Right renal cortex interstitium (tissue), 3 donors: ENCODE measurements at regions not wholly inside any gene's neighbourhood (a gene's known extent, or its start where the extent isn't known, plus 50 kb on each side); places are given as distances from the start of the nearest gene placed in this dataset.
"Not testable (repeated sequence)": the region's sequence is repeated elsewhere in the genome, so short reads cannot be mapped to it uniquely, and the experiment has no call there.

Experiments
- DNase-seq, 3 donors: peaks; one replicate each; pipeline ENCODE4 v3.0.0-alpha.2; 2013; ENCODE audit warnings: low read depth in 3 of 3, low spot score in 2 of 3

- no peak for DNase-seq
Observed at GRCh38 chr20:54794110-54794509, 318.7 kb downstream of the DOK5 start.

- DNase-seq: no peak
Observed at GRCh38 chr20:54793291-54793992, 318.0 kb downstream of the DOK5 start.

- DNase-seq: no peak
Observed at GRCh38 chr20:54792688-54793087, 317.3 kb downstream of the DOK5 start.

GRCh38 chr20:54788260-54788659 lies 312.9 kb downstream of the DOK5 start:
- not testable (repeated sequence) for DNase-seq

GRCh38 chr20:54782758-54783157 lies 307.4 kb downstream of the DOK5 start:
- DNase-seq: not testable (repeated sequence)

GRCh38 chr20:54774426-54774825 lies 299.0 kb downstream of the DOK5 start:
- no peak for DNase-seq

GRCh38 chr20:54773643-54774000 lies 298.2 kb downstream of the DOK5 start:
- no peak for DNase-seq

GRCh38 chr20:54772893-54773642 lies 297.7 kb downstream of the DOK5 start:
- no peak for DNase-seq

GRCh38 chr20:54766483-54766882 lies 291.1 kb downstream of the DOK5 start:
- DNase-seq: no peak

- no peak for DNase-seq
Observed at GRCh38 chr20:54763366-54763765, 288.0 kb downstream of the DOK5 start.

- no peak for DNase-seq
Observed at GRCh38 chr20:54759589-54759988, 284.2 kb downstream of the DOK5 start.

GRCh38 chr20:54746796-54747195 lies 271.4 kb downstream of the DOK5 start:
- DNase-seq: no peak

GRCh38 chr20:54745780-54746179 lies 270.4 kb downstream of the DOK5 start:
- no peak for DNase-seq

- DNase-seq: no peak
Observed at GRCh38 chr20:54744097-54744496, 268.7 kb downstream of the DOK5 start.

- DNase-seq: no peak
Observed at GRCh38 chr20:54742193-54742592, 266.8 kb downstream of the DOK5 start.

GRCh38 chr20:54736421-54736820 lies 261.0 kb downstream of the DOK5 start:
- DNase-seq: no peak

- DNase-seq: no peak
Observed at GRCh38 chr20:54733687-54734086, 258.3 kb downstream of the DOK5 start.

GRCh38 chr20:54727490-54727889 lies 252.1 kb downstream of the DOK5 start:
- no peak for DNase-seq

- no peak for DNase-seq
Observed at GRCh38 chr20:54726687-54727300, 251.4 kb downstream of the DOK5 start.

- DNase-seq: not testable (repeated sequence)
Observed at GRCh38 chr20:54725266-54725665, 249.9 kb downstream of the DOK5 start.

GRCh38 chr20:54723723-54724122 lies 248.3 kb downstream of the DOK5 start:
- no peak for DNase-seq

GRCh38 chr20:54717983-54718382 lies 242.6 kb downstream of the DOK5 start:
- no peak for DNase-seq
